Esophagus mucosa (tissue), 1 donor: ENCODE measurements at regions not wholly inside any gene's neighbourhood (a gene's known extent, or its start where the extent isn't known, plus 50 kb on each side); places are given as distances from the start of the nearest gene placed in this dataset.
"Not testable (repeated sequence)": the region's sequence is repeated elsewhere in the genome, so short reads cannot be mapped to it uniquely, and the experiment has no call there.

Experiments used
- ATAC-seq: fragments of 200-7000 bp; cut with Tn5 transposase; one replicate; pipeline ENCODE4 v1.9.1; 2020
- donor health status: DM: yes; HTN: yes; CAD: no.

DNA sequence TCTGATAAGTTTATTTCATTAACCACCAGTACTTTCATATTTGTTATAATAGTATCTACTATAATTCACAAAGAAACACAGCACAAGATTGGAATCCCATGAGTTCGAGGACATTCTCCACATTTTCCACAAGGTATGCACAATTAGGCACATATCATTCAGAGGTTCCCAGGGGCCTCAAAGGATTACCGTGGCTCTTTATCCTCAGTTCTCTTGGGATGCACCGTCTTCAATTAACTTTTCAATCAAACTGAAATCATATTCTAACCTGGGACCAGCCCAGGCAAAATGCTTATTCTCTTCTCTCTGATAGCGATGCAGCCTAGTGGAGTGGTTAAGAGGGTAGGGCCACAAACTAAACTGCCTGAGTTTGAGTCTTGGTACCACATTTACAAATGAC lies 242.6 kb upstream of the RASGEF1B start:
- no peak for ATAC-seq

DNA sequence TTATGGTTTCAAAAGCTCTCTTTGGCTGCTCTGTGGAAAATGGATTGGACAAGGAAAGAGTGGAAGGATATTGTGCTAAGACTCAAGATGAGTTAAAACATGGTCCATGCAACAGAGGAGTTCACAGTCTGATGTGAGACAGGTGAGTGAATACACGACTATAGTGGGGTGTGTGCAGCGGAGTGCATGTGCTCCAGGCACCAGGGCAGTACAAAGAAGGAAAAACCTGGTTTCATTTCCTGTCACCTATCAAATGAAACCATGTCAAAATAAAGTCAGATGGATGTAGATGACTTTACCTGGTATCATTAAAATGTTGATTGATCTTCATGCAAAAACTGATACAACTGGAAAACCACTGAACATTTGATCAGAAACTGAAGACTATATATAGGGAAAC lies 241.0 kb upstream of the RASGEF1B start:
- ATAC-seq: no peak

- ATAC-seq: no peak
These were observed 232.8 kb upstream of the RASGEF1B start for GRCh38 chr4:81704461-81704860.

DNA sequence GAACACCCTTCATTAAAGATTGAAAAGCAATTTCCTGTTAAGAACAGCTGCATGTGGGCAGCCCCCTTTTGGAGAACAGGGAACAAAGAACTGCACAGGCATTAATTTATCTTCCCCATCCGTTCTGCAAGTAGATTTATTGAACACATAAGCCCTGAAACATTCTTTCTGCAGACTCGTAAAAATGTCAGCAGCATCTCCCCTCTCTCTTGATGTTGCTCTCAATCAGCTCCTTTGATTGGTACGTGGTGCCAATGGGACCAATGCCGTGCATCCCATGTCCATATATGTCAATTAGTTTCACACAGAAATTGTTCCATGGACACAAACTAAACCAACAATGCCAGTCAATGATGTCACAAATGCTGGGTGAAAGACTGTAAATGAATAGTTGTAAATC lies 228.5 kb upstream of the RASGEF1B start:
- no peak for ATAC-seq

DNA sequence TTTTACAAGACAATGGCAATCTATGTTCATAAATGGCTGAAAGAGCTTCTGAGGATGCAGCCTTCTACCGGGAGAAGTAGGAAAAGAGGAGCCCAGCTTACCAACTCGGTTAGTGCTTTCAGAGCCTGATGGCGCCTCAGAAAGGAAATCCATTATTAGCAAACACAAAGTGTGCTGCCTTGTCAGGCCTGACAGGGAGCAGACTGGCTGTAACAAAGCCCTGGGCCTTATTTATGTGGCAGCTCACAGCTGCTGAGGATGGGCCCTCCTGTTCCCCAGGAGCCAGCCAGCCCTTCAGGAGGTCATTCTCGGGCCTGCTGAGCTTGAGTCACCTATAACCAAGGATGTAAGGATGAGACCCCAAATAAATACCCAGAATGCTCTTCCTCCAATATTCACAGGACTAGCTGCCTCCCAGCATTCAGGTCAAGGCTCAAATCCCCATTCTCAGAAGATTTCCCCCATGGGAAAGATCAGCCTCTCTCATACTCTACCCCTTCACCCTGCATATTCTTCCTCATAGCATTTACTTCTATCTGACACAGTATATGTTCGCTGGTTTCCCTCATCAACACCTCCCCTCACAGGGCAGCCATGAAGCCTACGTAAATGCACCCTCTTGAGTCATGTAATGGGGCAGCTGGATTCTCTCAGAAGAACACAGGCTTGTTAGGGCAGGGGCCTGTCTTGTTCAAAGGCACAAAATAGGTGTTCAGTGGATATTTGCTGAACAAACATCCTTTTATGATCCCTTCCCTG lies 227.0 kb upstream of the RASGEF1B start:
- ATAC-seq: no peak

DNA sequence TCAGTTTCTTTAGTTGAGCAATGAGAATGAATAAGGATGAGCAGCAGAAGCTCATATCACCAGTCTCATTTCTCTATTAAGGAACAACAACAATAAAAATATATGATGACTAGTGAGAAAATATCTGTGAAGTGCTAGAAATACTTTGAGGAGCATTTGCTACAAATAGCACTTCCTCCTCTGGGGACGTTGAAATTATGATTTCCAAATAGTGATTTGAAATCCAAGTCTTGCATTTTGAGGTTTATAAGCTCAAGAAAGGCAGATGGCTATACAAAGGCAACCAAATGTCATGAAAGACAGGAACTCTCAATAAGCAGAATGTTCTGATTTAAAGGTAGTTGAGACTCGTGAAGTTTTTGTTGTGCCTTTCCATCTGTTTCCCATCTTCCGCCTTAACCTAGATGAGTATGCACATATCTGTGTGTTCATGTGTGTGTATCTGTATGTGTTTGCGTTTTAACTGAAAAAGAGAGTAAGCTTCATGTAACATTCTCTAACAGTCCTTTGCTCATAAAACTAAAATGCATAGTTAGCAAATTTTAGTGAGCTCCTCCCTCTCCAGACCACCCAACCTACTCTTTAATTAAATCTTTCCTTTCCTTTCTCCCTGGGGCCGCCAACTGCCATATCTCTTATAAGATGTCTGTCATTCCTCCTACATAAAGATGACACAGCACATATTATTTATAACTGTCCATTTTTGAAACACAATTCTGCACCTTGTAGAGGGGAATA lies 222.6 kb upstream of the RASGEF1B start:
- ATAC-seq: no peak

GRCh38 chr4:81690871-81691270 lies 219.2 kb upstream of the RASGEF1B start:
- no peak for ATAC-seq

- no peak for ATAC-seq
These were observed 216.4 kb upstream of the RASGEF1B start for GRCh38 chr4:81688085-81688484.

- ATAC-seq: peak; percentile 25
These were observed 215.8 kb upstream of the RASGEF1B start for GRCh38 chr4:81687471-81687870.

- no peak for ATAC-seq
These were observed 213.4 kb upstream of the RASGEF1B start for GRCh38 chr4:81685104-81685503.

DNA sequence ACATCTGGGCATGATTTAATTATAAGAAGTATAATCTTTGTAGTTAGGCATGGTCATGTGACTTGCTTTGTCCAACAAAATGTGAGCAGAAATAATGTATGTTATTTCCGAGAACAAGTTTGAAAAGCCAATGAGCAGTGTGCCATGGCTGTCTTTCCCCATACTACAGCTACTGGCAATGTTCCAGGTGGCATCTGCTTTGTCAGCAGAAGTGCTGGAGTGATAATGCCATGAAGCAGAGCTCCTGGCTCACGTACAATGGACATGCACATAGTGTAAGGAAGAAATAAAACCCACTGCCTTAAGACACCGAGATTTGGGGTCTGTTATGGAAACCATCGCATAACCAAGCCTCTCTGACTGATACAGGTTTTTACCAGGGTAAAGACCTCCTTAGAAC lies 212.6 kb upstream of the RASGEF1B start:
- no peak for ATAC-seq

DNA sequence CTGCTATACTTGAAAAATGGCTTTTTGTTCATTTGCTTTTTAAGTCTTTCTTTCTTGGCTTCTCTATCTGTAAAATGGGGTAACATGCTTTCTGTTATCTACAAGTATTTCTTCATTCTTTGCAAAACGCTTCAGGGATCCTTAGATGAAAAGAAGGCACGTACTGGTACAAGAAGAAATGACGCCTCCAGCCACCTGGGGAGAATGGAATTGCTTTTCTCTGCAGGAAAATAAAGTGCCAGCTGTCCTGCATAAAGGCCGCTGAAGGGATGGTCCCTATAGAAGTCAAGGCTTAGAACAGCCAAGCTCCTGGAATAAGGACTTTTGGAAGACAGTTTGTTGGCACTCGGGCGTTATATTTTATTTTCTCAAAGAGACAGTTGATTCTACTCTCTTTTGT lies 210.8 kb upstream of the RASGEF1B start:
- no peak for ATAC-seq

DNA sequence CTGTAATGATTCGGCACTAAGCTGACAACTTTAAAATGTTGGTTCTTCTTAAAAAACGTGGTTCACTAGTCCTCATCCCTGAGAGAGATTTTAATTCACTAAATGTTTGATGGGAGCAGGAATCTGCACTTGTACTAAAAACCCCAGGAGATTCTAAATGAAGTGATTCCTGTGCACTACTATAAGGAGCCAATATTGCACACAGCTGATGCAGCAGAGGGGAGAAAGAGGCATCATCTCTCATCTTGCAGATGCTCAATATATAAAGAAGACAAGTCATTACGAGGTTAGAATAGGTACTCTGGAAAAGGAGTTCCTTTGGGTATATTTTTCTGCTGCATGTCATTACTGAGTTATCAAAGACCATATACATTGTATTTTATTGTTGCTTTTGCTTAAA lies 207.6 kb upstream of the RASGEF1B start:
- ATAC-seq: no peak

DNA sequence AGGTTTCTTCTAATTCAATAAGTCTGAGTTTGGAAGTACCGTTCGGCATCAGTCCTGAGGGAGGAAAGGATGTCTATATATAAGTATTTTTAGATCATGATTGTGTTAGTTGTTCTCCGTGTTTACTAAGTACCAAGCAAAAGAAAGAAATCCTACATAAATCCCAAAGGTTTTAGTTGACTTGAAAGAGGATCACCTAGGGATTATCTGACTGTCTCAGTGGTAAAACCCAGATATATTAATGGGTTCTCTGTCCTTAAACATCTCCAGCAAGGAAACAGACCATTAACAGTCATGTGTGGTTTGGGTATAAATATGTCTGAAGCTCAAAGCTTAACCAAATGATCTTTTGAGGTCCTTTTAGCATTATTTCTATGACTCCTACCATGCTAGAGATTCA lies 207.1 kb upstream of the RASGEF1B start:
- no peak for ATAC-seq

DNA sequence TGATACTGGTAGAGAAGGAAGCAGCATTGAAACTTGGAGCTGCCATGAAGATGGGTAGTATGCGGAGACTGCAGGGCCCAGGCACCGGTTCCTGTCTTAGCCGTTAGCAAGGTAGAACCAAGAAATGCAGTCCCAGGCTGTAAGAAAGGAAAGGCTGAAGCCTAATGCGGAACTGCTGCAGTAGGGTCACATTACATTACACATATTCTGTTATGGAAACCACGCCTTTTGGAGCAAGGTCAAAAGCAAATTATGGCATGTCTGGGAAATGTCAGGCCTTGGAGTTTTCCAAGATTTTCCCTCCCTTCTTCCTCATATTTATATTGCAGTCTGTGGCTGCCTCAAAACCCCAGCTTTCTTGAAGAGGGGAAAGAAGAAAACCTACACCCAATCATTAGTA lies 204.8 kb upstream of the RASGEF1B start:
- no peak for ATAC-seq

- no peak for ATAC-seq
These were observed 204.2 kb upstream of the RASGEF1B start for GRCh38 chr4:81675791-81676393.

DNA sequence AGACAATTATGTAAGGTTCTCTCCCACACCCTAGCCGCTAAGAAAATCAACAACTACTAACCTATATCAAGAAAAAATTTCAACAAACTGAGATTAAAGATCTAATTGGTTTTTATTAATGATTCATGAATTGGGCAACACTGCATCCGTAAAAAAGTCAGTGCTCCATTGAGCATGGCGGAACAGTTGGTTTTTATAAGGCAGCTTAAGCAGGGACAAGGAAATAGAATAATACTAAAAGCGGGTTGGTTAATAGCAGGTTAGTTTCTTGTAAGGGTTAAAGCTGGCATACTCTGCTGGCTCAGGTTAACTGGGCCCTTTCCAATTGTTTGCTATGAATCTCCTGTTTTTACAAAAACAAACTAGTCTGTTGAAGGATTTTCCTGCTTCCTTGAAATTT lies 202.3 kb upstream of the RASGEF1B start:
- ATAC-seq: no peak

- not testable (repeated sequence) for ATAC-seq
These were observed 196.6 kb upstream of the RASGEF1B start for GRCh38 chr4:81668328-81668727.

DNA sequence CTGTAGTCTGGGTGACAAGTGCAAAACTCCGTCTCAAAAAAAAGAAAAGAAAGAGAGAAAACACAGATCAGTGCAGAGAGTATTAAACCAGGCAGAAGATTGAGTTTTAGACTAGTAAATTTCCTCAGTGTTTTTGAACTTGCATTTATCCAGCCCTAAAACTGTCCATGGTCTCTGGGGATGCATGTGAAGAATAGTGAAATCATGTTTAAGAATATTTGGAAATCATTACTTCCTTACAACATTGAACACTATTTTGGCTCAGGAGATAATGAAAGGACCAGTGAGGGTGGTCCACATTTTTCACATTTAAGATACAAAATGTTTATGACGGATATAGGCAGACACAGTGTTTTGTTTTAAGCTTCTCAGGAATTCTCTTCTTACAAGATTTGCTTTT lies 195.8 kb upstream of the RASGEF1B start:
- ATAC-seq: no peak

GRCh38 chr4:81666491-81666890 lies 194.8 kb upstream of the RASGEF1B start:
- no peak for ATAC-seq

DNA sequence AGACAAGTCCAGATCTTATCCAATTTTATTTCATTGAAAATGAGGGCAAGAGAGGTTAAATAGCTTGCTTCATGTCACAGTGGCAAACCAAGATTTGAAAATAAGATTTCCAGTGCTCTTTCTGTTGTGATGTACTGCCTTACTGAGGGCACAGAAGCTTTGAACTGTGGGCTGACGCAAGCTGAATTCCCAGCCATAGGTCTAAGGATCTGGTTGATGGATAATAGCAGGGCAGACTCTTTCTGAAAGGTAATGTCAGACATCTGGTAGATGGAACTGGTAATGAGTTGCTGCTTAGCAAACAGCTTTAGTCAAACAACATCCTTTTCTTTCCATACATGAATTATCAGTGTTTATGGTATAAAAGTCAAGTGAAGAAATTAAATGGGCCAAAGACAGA lies 193.9 kb upstream of the RASGEF1B start:
- no peak for ATAC-seq

DNA sequence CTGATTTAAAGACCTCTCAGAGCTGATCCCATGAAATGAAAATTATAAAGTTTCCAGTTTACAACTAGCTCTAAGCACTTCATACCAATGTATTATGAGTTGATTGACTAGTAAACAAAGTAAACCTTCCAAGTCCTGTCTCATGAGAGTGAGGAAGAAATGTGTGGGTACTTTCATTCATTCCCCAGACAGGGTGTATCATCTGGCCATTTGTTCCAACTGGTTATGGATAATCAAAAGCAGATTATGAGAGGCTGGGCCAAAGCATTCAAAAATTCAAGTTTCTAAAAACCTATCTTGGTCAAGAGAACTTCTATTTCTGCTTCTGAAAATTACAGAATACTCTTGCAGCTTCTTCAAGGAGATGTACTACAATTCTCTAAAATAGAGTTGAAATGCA lies 193.3 kb upstream of the RASGEF1B start:
- ATAC-seq: no peak

DNA sequence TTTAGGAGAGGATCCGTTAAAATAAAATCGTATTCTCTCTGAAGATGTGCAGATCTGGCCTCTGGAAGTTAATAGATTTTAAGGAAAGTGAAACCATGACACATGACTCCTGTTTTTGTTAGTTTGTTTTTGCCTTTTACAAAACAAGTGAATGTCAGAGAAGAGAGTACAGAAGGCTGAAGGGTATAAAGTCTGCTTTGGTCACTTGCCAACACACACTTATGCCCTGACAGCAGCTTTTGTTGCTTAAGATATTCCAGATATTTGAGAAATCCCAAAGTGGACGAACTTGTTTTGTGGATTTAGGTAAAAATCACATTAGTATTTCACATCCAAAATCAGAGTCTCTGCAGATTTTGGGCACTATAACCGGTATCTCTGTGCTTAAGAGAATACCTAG lies 192.4 kb upstream of the RASGEF1B start:
- no peak for ATAC-seq

GRCh38 chr4:81663368-81663767 lies 191.7 kb upstream of the RASGEF1B start:
- ATAC-seq: peak; percentile 32
